ENCODE measurements at regions not wholly inside any gene's neighbourhood (a gene's known extent, or its start where the extent isn't known, plus 50 kb on each side); places are given as distances from the start of the nearest gene placed in this dataset.

DNA sequence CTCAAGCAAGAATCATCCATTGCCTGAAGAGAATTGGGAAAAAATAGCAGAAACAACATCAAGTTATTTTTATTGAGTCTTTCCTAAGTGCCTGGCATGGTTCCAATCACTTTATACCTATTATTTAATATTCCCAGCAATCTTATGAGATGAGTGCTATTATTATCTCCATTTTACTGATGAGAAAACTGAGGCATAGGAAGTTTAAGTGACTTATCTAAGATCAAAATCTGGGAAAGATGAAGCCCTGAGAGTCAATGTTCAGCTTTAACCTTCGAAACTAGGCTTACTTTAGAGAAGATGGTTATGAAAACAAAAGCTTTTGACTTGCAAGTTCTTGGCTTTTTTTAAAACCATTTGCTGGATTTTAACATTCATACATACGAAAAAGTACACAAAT, 141.6 kb downstream of the APIP start:
- no peak for TF ChIP-seq ZNF546 (CRISPR knock-in tag; conservative IDR thresholded peaks at IDR 0.05)
- no peak for TF ChIP-seq GABPB1 (CRISPR knock-in tag; IDR thresholded peaks at IDR 0.05)
- TF ChIP-seq EP300 (IDR thresholded peaks at IDR 0.05; ENCODE audit: low read depth in 2 of 2, low read length in 2 of 2), result no peak
- TF ChIP-seq EP300 (CRISPR knock-in tag; IDR thresholded peaks at IDR 0.05; ENCODE audit: borderline replicate concordance), result no peak
- no peak for TF ChIP-seq CHD2 (IDR thresholded peaks at IDR 0.05; ENCODE audit: low read depth, low read length)
- TF ChIP-seq, protein P1, sequence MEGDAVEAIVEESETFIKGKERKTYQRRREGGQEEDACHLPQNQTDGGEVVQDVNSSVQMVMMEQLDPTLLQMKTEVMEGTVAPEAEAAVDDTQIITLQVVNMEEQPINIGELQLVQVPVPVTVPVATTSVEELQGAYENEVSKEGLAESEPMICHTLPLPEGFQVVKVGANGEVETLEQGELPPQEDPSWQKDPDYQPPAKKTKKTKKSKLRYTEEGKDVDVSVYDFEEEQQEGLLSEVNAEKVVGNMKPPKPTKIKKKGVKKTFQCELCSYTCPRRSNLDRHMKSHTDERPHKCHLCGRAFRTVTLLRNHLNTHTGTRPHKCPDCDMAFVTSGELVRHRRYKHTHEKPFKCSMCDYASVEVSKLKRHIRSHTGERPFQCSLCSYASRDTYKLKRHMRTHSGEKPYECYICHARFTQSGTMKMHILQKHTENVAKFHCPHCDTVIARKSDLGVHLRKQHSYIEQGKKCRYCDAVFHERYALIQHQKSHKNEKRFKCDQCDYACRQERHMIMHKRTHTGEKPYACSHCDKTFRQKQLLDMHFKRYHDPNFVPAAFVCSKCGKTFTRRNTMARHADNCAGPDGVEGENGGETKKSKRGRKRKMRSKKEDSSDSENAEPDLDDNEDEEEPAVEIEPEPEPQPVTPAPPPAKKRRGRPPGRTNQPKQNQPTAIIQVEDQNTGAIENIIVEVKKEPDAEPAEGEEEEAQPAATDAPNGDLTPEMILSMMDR (CRISPR knock-in tag; IDR thresholded peaks at IDR 0.05), result no peak
- no peak for TF ChIP-seq JUND (CRISPR knock-in tag; IDR thresholded peaks at IDR 0.05)
